ENCODE measurements at regions not wholly inside any gene's neighbourhood (a gene's known extent, or its start where the extent isn't known, plus 50 kb on each side); places are given as distances from the start of the nearest gene placed in this dataset.

GRCh38 chr4:164442180-164442579, 311.8 kb upstream of the SMIM31 start:
- TF ChIP-seq CTCF (IDR thresholded peaks at IDR 0.05) (no peak), POLR2AphosphoS5 (IDR thresholded peaks at IDR 0.05) (no peak)

Measured in breast epithelium (tissue), 3 donors.